ENCODE measurements at regions not wholly inside any gene's neighbourhood (a gene's known extent, or its start where the extent isn't known, plus 50 kb on each side); places are given as distances from the start of the nearest gene placed in this dataset.

DNA sequence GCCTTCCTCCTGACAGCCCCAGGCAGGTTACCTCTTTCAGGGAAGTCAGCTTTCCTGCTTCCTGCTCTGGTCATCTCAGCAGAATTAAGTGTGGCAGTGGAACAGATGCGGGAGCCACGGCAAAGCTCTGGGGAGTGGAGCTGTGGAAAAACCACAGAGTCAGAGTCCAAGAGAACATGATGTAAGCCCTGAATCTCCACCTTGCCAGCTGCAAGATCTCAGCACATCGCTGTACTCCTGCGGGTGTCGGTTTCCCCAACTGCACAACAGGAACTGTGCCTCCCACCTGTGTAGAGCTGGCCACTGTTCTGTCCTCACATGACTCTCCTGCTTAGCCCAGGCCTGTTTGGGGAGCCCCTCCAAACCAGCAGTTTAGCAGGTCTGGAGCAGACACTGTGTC lies 123.7 kb downstream of the MATN1 start:
- Mint-ChIP-seq H3K4me3 (ENCODE audit: unreplicated experiment) (no peak overlapping the region), H3K36me3 (ENCODE audit: insufficient read depth, unreplicated experiment) (no peaks in the 10 kb centered on the region), H3K27ac (ENCODE audit: unreplicated experiment) (no peak overlapping the region), H3K27me3 (ENCODE audit: insufficient read depth, unreplicated experiment) (peaks cover 12% of the 10 kb centered on the region), H3K4me1 (ENCODE audit: low read depth, unreplicated experiment) (no peaks in the 10 kb centered on the region), H3K9me3 (ENCODE audit: unreplicated experiment) (no peaks in the 10 kb centered on the region)
- TF ChIP-seq CTCF (IDR thresholded peaks at IDR 0.05; ENCODE audit: insufficient read depth in 1 of 2, low read depth in 1 of 2, low read length in 1 of 2, severe bottlenecking in 1 of 2, unreplicated experiment in 1 of 2): no peak
- Histone ChIP-seq H3K36me3 (ENCODE audit: control insufficient read depth, insufficient read depth, low read length) (no peaks in the 10 kb centered on the region), H3K27me3 (replicated peaks; ENCODE audit: control insufficient read depth, insufficient read depth, low read length) (no peaks in the 10 kb centered on the region), H3K9me3 (no peaks in the 10 kb centered on the region), H3K4me1 (no peaks in the 10 kb centered on the region), H3K4me3 (ENCODE audit: low read depth, low read length) (no peak overlapping the region)
- intact Hi-C loops (cut with micrococcal nuclease; ENCODE audit: unreplicated experiment): no loop called here
- DNase-seq: no peak
- BruUV-seq (replicated peaks): no TSS peak
- ChIA-PET POLR2A (no interaction called here), CTCF (no interaction called here)

DNA sequence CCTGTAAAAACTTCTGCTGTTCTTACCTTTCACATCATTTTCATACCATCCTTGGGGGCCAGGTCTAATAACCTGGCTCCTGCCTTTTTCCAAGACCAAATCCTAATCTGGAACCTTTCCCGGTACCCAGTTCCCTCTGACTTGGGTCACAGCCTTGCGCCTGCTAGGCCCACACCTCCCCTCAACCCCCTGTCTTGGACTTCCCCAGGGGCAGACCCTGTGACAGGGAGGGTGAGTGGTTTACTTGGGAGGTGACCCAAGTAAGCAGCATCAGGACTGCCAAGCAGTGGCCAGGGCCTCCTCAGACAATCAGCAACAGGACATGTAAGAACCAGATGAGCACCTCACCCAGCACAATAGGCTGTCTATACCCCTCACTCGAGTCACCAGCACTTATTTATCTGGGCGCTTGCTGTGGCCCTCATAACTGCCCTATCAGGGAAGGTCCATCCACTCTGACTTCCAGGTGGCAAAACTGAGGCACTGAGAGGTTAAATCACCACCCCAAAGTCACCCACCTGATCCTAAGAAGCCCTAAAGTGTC lies 124.7 kb downstream of the MATN1 start:
- H3K4me1 ChIP-seq: no peaks in the 10 kb centered on the region
- peaks cover 16% of the 10 kb centered on the region for H3K27me3 Mint-ChIP-seq (ENCODE audit: insufficient read depth, unreplicated experiment)
- no peaks in the 10 kb centered on the region for H3K36me3 ChIP-seq (ENCODE audit: control insufficient read depth, insufficient read depth, low read length)
- no peak for TF ChIP-seq CTCF (IDR thresholded peaks at IDR 0.05; ENCODE audit: insufficient read depth in 1 of 2, low read depth in 1 of 2, low read length in 1 of 2, severe bottlenecking in 1 of 2, unreplicated experiment in 1 of 2)
- H3K27me3 ChIP-seq (replicated peaks; ENCODE audit: control insufficient read depth, insufficient read depth, low read length): no peaks in the 10 kb centered on the region
- no peaks in the 10 kb centered on the region for H3K36me3 Mint-ChIP-seq (ENCODE audit: insufficient read depth, unreplicated experiment)
- no peak overlapping the region for H3K4me3 ChIP-seq (ENCODE audit: low read depth, low read length)
- H3K9me3 Mint-ChIP-seq (ENCODE audit: unreplicated experiment): no peaks in the 10 kb centered on the region
- no peaks in the 10 kb centered on the region for H3K9me3 ChIP-seq
- no peak overlapping the region for H3K4me3 Mint-ChIP-seq (ENCODE audit: unreplicated experiment)
- intact Hi-C loops (cut with micrococcal nuclease; ENCODE audit: unreplicated experiment): no loop called here
- H3K4me1 Mint-ChIP-seq (ENCODE audit: low read depth, unreplicated experiment): no peaks in the 10 kb centered on the region
- ChIA-PET CTCF (no interaction called here), POLR2A (no interaction called here)
- H3K27ac Mint-ChIP-seq (ENCODE audit: unreplicated experiment): no peak overlapping the region
- no TSS peak for BruUV-seq (replicated peaks)
- no peak for DNase-seq

GRCh38 chr1:30597711-30598110 lies 125.7 kb downstream of the MATN1 start:
- H3K4me3 Mint-ChIP-seq (ENCODE audit: unreplicated experiment): no peak overlapping the region
- Histone ChIP-seq H3K4me1 (no peaks in the 10 kb centered on the region), H3K4me3 (ENCODE audit: low read depth, low read length) (no peak overlapping the region), H3K36me3 (ENCODE audit: control insufficient read depth, insufficient read depth, low read length) (no peaks in the 10 kb centered on the region), H3K27me3 (replicated peaks; ENCODE audit: control insufficient read depth, insufficient read depth, low read length) (no peaks in the 10 kb centered on the region), H3K9me3 (no peaks in the 10 kb centered on the region)
- no TSS peak for BruUV-seq (replicated peaks)
- TF ChIP-seq CTCF (IDR thresholded peaks at IDR 0.05; ENCODE audit: insufficient read depth in 1 of 2, low read depth in 1 of 2, low read length in 1 of 2, severe bottlenecking in 1 of 2, unreplicated experiment in 1 of 2): no peak
- no peaks in the 10 kb centered on the region for H3K4me1 Mint-ChIP-seq (ENCODE audit: low read depth, unreplicated experiment)
- no peak overlapping the region for H3K27ac Mint-ChIP-seq (ENCODE audit: unreplicated experiment)
- H3K9me3 Mint-ChIP-seq (ENCODE audit: unreplicated experiment): no peaks in the 10 kb centered on the region
- no peak for DNase-seq
- peaks cover 13% of the 10 kb centered on the region for H3K27me3 Mint-ChIP-seq (ENCODE audit: insufficient read depth, unreplicated experiment)
- ChIA-PET POLR2A (no interaction called here), CTCF (no interaction called here)
- H3K36me3 Mint-ChIP-seq (ENCODE audit: insufficient read depth, unreplicated experiment): no peaks in the 10 kb centered on the region
- intact Hi-C loops (cut with micrococcal nuclease; ENCODE audit: unreplicated experiment): no loop called here
